Rectal smooth muscle tissue (tissue), 1 donor: ENCODE measurements at regions not wholly inside any gene's neighbourhood (a gene's known extent, or its start where the extent isn't known, plus 50 kb on each side); places are given as distances from the start of the nearest gene placed in this dataset.

Experiments used
- H3K27ac ChIP-seq: one replicate; pipeline ENCODE4 v1.7.0; 2013; ENCODE audit warnings: low read depth, low read length, inconsistent platforms
- H3K27me3 ChIP-seq: one replicate; pipeline ENCODE4 v1.7.0; 2013; ENCODE audit warnings: low read length; ENCODE audit not compliant: control insufficient read depth, insufficient read depth
- H3K36me3 ChIP-seq: one replicate; pipeline ENCODE4 v1.7.0; 2013; ENCODE audit warnings: low read length; ENCODE audit not compliant: control insufficient read depth, insufficient read depth
- H3K4me1 ChIP-seq: one replicate; pipeline ENCODE4 v1.7.0; 2013; ENCODE audit warnings: low read length; ENCODE audit not compliant: control insufficient read depth, insufficient read depth
- H3K4me3 ChIP-seq: one replicate; pipeline ENCODE4 v1.7.0; 2013; ENCODE audit warnings: low read length
- H3K9ac ChIP-seq: one replicate; pipeline ENCODE4 v1.7.0; 2013; ENCODE audit warnings: low read length

GRCh38 chr10:78869508-78870454 lies 199.0 kb upstream of the ZMIZ1 start:
- Histone ChIP-seq H3K4me3 (no peak overlapping the region), H3K27ac (no peak overlapping the region), H3K36me3 (no peaks in the 10 kb centered on the region), H3K27me3 (no peaks in the 10 kb centered on the region), H3K9ac (no peak overlapping the region), H3K4me1 (no peaks in the 10 kb centered on the region)

- H3K36me3 ChIP-seq: no peaks in the 10 kb centered on the region
- H3K27ac ChIP-seq: no peak overlapping the region
- no peak overlapping the region for H3K4me3 ChIP-seq
- no peak overlapping the region for H3K9ac ChIP-seq
- H3K27me3 ChIP-seq: no peaks in the 10 kb centered on the region
- no peaks in the 10 kb centered on the region for H3K4me1 ChIP-seq
Observed at GRCh38 chr10:78870458-78870857, 198.3 kb upstream of the ZMIZ1 start.

GRCh38 chr10:78871796-78872195 lies 197.0 kb upstream of the ZMIZ1 start:
- no peaks in the 10 kb centered on the region for H3K27me3 ChIP-seq
- H3K27ac ChIP-seq: no peak overlapping the region
- H3K4me1 ChIP-seq: no peaks in the 10 kb centered on the region
- no peaks in the 10 kb centered on the region for H3K36me3 ChIP-seq
- H3K4me3 ChIP-seq: no peak overlapping the region
- no peak overlapping the region for H3K9ac ChIP-seq

- Histone ChIP-seq H3K36me3 (no peaks in the 10 kb centered on the region), H3K27ac (no peak overlapping the region), H3K27me3 (no peaks in the 10 kb centered on the region), H3K9ac (no peak overlapping the region), H3K4me1 (no peaks in the 10 kb centered on the region), H3K4me3 (no peak overlapping the region)
Observed at GRCh38 chr10:78873413-78873812, 195.4 kb upstream of the ZMIZ1 start.

- Histone ChIP-seq H3K9ac (no peak overlapping the region), H3K27me3 (no peaks in the 10 kb centered on the region), H3K4me1 (no peaks in the 10 kb centered on the region), H3K36me3 (no peaks in the 10 kb centered on the region), H3K27ac (no peak overlapping the region), H3K4me3 (no peak overlapping the region)
Observed at GRCh38 chr10:78875331-78875877, 193.4 kb upstream of the ZMIZ1 start.

GRCh38 chr10:78875932-78876331 lies 192.8 kb upstream of the ZMIZ1 start:
- no peaks in the 10 kb centered on the region for H3K27me3 ChIP-seq
- H3K27ac ChIP-seq: no peak overlapping the region
- H3K4me3 ChIP-seq: no peak overlapping the region
- H3K36me3 ChIP-seq: no peaks in the 10 kb centered on the region
- H3K9ac ChIP-seq: no peak overlapping the region
- no peaks in the 10 kb centered on the region for H3K4me1 ChIP-seq

- H3K4me3 ChIP-seq: no peak overlapping the region
- no peak overlapping the region for H3K9ac ChIP-seq
- no peak overlapping the region for H3K27ac ChIP-seq
- H3K27me3 ChIP-seq: no peaks in the 10 kb centered on the region
- H3K36me3 ChIP-seq: no peaks in the 10 kb centered on the region
- no peaks in the 10 kb centered on the region for H3K4me1 ChIP-seq
Observed at GRCh38 chr10:78876449-78876848, 192.3 kb upstream of the ZMIZ1 start.

GRCh38 chr10:78879621-78880020 lies 189.1 kb upstream of the ZMIZ1 start:
- no peak overlapping the region for H3K9ac ChIP-seq
- no peak overlapping the region for H3K27ac ChIP-seq
- no peaks in the 10 kb centered on the region for H3K36me3 ChIP-seq
- no peaks in the 10 kb centered on the region for H3K27me3 ChIP-seq
- H3K4me1 ChIP-seq: no peaks in the 10 kb centered on the region
- H3K4me3 ChIP-seq: no peak overlapping the region

GRCh38 chr10:78886129-78886528 lies 182.6 kb upstream of the ZMIZ1 start:
- Histone ChIP-seq H3K36me3 (no peaks in the 10 kb centered on the region), H3K27me3 (no peaks in the 10 kb centered on the region), H3K4me1 (no peaks in the 10 kb centered on the region), H3K9ac (no peak overlapping the region), H3K4me3 (no peak overlapping the region), H3K27ac (no peak overlapping the region)

GRCh38 chr10:78889536-78890063 lies 179.2 kb upstream of the ZMIZ1 start:
- Histone ChIP-seq H3K36me3 (no peaks in the 10 kb centered on the region), H3K27me3 (no peaks in the 10 kb centered on the region), H3K4me1 (no peaks in the 10 kb centered on the region), H3K4me3 (no peak overlapping the region), H3K9ac (no peak overlapping the region), H3K27ac (no peak overlapping the region)

- Histone ChIP-seq H3K4me3 (no peak overlapping the region), H3K27ac (no peak overlapping the region), H3K27me3 (no peaks in the 10 kb centered on the region), H3K36me3 (no peaks in the 10 kb centered on the region), H3K4me1 (no peaks in the 10 kb centered on the region), H3K9ac (no peak overlapping the region)
Observed at GRCh38 chr10:78890506-78890905, 178.3 kb upstream of the ZMIZ1 start.

- H3K27me3 ChIP-seq: no peaks in the 10 kb centered on the region
- no peak overlapping the region for H3K27ac ChIP-seq
- H3K9ac ChIP-seq: no peak overlapping the region
- H3K36me3 ChIP-seq: no peaks in the 10 kb centered on the region
- H3K4me3 ChIP-seq: no peak overlapping the region
- H3K4me1 ChIP-seq: no peaks in the 10 kb centered on the region
Observed at GRCh38 chr10:78891741-78892140, 177.0 kb upstream of the ZMIZ1 start.
